NCI-H748 treated with DMSO at 0.1 percent for 48 hours (cell line): ENCODE measurements at regions not wholly inside any gene's neighbourhood (a gene's known extent, or its start where the extent isn't known, plus 50 kb on each side); places are given as distances from the start of the nearest gene placed in this dataset.
A peak's percentile ranks its signal among the peaks of the same experiment; 100 is the strongest.

Source experiments
- DNase-seq: peaks from one replicate; lab custom pipeline; 2025; lab: John Stamatoyannopoulos, UW

DNA sequence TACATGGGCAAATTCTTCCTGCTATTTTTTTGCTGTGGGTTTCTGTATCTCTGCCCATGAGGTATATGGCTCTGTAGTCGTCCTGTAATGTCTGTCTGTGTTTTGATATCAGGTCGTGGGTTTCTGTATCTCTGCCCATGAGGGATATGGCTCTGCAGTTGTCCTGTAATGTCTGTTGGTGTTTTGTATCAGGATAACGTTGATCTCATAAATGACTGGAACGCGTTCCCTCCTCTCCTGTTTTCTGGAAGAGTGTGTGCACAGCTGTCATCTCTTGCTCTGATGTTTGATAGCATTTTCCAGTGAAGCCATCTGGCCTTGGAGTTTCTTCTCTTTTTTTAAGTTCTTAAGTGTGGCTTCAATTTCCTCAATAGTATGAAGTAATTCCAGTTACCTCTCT, 57.2 kb downstream of the SOX1 start:
- DNase-seq, result peak; percentile 28

DNA sequence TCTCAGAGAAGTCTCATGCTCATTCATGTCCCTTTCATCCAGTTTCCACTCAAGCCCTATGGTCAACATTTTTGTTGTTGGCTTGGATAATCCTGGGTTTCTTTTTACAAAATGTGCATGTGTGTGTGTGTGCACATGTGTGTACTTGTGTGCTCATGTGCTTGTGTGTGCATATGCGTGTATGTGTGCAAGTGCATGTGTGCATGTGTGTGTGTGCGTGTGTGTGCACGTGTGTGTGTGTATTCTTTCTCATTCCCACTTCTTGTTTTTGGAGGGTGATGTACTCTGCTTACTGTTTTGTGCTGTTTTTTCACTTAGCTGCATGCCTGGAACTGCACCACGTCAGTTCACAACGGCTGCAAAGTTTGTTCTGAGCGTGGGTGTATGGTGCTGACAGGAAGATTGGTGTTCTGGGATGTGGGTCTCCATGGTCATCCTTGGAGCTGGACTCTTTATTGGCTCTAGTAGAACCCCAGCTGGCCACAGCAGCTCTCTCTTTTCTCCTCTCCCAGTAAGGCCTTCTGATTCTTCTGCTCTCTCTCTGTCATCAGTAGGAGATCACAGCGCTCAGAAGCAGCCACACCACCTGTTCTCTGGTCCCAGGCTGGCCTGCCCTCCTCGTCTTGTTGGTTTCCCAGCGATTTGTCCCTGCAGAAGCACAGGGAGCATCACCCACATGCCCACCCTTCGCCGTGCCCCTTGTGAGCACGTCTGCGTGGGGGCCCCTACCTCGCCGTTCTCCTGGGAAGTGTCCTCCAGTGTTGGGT, 60.8 kb downstream of the SOX1 start:
- DNase-seq, result no peak

DNA sequence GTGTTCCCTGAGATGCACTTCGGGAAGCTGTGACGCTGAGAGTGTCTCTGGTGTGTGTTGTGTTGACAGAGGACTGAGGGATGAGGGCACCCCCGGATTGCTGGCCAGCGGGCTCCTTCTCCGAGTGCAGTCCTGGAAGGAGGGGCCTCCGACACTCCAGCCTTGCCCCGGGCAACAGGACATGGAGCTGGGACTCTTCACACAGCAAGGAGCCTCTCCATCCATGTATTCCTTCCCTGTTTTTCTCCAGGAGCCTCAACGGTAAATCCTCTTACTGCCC, 61.3 kb downstream of the SOX1 start:
- DNase-seq, result no peak

DNA sequence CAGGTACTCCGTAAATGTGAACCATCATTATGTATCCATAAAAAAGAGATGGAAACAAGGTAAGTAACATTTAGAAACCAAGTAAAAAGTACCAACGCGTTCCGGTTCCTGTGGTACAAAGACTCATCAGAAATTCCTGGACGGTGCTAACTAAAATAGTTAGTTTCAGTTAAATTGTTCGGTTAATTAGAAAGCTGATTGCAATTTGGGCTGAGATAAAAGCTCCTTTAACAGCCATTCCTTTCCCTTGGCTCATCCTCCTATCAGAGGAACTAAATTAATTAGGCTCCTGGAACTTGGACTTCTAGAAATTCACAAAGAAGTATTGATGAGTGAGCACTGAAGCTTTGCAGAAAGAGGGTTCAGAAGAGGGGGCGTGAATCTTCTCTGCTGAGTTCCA, 63.5 kb downstream of the SOX1 start:
- DNase-seq, result no peak

DNA sequence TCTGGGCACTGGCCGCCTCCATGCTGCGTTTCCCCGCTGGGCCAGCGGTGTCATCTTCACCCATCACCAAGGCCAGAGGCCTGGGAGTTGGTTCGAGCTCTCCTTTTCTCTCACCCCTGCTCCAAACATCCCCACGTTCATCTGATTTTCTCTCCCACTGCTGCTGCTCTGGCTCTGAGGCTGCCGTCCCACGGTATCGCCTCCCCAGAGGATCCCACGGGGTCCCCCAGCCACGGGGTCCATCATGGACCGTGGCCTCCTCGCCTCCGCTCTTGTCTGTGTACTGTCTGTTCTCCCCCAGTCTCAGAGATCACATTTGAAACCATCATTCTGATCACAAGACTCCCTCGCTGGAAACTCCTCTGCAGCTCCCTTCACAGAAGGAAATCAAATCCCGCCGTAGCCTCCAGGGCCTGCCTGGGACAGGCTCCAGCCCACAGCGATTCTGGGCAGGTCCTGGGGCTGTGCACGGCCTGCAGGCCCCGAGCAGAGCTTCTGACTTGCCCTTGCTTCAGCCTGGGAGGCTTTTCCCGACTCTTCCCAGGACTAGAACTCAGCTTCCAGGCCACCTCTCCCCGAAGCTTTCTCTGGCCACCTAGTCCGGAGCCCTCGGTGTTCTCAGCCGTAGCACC, 64.2 kb downstream of the SOX1 start:
- DNase-seq, result no peak

DNA sequence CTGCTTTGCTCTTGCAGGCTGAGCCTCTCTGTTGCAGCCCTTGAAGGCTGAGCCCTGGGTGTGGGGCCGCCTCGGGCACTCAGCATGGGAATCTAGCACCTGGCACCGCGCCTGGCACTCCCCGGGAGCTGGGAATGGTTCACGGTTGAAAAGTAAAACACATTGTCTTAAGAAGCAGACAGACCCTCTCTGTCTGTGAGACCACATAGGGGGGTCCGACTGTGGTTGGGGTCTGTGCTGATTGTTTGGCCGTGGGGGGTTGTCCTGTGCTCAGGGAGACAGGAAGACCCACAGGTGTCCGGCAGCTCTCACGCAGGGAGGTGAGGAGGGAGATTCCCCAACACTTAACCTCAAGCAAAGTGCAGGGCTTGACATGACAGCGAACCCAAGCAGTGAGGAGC, 64.8 kb downstream of the SOX1 start:
- DNase-seq, result no peak

DNA sequence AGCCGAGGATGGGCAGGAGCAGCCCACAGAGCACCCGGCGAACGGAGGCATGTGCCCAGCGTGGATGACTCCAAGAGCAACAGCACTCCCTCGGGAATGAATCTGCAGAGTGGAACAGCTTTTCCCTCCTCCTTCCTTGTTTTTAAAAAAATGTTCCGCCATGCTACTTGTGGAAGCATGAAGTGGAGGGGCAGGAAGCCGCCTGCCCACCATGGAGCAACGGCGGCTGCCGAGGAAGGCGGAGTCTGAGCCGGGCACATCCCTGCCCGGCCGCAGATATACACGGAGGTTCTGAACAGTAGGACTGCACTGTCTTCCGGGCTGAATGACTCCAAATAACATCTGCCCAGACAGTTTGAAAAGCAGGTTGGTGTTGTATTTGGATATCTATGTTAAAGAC, 65.2 kb downstream of the SOX1 start:
- DNase-seq, result no peak

DNA sequence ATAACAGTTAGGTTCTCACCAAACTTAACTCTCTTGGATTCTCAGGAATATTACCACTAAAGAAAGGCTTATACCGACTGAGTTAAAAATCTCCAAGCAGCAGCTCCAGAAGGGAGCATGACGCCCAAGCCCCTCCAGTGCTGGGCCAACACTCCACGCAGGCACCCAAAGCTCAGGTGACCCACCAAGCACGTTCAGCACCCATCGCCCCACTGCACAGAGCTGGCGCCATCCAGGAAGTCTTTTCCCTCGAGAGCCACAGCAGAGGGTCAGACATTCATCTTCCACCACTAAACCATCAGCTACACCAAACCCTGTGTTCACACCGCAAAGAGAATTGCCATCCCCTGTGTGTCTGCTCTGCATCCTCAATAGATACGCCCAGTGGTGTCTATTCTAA, 65.7 kb downstream of the SOX1 start:
- DNase-seq, result no peak

DNA sequence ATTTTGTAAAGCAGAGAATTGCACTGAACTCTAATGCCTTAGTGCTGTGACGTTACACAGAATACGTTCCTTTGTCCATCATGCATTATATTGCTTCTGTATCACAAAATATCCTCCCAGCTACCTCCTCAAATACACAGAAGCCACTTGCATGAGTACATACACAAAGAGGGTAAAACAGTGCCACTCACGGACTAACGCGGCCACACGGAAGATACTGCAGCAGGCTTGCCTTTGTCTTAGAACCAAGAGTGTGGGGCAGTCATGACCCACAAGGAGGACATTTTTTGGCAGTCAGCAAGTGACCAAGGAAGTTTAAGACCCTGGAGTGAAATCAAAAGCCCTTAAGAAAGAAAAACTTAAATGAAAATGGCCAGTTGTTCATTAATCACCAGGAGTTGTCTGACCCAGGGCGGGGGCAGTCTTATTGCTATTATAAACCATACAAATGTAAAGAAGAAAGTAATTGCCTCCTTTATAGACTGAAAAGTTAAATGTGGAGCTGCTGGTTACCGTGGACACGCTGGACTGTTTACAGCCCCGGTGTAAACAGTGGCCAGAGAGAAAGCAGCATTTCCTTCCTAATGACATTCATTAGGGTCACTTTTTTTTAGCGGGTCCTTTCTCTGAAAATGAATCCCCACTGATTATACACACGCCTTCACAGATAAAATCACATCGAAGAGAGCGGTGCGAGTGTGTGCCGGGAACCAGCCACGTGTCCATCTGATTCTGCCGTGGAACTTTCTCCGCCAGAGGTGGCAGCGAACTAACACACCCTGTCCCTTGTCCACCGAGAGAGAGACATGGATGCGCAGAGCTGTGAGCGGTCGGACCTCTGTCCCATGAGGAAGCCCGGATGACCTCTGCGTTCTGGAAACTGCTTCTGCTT, 66.8 kb downstream of the SOX1 start:
- DNase-seq, result peak; percentile 31

DNA sequence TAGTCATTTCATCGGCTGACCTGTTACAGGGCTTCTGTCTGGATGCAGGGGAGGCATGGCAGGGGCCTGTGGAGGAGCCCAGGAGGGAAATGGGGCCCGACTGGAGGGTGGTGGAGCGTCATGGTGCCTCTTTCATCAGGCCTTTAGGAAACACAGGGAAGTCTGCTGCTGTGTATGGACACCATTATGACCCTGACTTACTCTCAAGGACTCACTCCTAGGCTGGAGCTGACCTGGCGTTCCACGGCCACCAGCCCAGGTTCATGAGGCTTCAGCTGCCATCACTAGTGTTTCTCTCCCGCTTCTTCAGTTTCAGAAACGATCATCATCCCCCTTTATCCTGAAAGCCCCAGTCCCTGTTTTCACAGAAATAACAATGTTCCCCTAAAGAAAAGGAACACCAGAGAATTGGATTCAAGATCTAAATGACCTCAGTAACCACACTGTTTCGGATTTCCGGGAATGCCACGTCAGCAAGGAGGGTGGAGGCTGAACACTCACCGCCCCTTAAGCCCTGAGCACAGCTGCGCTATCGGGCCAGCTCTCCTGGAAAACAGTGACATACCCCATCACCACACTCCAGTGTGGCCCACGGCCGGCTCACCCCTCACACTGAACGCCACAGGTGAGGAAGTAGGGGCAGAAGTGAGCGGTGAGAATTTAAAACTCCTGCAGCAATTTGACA, 67.6 kb downstream of the SOX1 start:
- no peak for DNase-seq

DNA sequence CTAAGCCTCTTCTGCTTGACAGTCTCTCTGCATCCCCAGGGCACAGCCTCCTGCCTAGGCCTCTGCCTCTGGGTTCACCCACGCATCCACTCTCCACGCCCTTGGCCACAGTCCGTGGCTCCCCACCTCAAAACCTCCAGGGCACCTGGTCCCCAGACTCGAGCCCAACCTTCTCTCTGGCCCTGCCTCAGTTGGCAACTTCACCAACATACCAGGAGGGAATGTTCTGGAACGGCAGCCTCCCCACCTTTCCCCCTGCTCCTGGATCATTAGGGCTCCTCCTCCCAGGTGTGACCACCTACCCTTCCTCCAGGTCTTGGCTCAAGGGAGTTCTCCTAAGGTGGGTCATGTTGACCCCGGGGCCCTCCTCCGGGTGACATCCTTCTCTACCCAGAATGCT, 69.1 kb downstream of the SOX1 start:
- DNase-seq, result no peak

DNA sequence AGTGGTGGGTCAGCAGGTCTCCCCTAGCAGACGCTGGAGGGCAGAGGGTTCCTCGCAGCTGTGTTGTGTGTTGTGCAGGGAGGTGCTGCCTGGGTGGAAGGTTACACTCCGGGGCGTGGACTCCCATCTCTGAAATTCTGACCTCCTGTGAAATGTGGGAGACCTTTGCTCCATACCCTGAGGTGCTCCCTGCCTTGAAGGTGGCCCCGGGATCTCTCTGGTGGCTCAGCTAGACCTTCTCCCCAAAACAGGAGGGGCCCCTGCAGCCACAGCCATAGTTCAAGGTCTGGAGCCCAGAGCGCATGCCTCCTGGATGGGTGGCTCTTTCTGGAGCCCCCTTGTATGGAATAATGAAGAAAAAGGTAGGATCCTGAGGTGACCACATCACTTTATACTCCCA, 70.2 kb downstream of the SOX1 start:
- DNase-seq, result no peak

DNA sequence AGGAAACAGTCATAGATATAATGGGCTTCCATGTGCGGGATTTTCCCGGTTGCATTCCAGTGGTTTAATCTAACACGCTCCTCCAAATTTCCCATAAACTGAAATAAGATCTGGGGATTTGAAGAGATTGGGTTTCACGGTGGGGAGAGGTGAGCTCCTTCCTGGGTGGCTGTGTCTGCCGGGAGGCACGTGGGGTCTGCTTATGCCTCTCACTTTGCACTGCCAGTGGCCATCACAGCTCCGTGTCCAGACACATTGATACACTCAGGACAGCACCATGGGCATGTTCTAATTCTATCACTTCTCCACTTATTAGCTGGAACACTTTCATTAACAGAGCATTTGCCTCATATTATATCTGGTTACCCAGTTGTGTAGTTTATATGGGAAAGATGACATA, 73.4 kb downstream of the SOX1 start:
- DNase-seq, result no peak

DNA sequence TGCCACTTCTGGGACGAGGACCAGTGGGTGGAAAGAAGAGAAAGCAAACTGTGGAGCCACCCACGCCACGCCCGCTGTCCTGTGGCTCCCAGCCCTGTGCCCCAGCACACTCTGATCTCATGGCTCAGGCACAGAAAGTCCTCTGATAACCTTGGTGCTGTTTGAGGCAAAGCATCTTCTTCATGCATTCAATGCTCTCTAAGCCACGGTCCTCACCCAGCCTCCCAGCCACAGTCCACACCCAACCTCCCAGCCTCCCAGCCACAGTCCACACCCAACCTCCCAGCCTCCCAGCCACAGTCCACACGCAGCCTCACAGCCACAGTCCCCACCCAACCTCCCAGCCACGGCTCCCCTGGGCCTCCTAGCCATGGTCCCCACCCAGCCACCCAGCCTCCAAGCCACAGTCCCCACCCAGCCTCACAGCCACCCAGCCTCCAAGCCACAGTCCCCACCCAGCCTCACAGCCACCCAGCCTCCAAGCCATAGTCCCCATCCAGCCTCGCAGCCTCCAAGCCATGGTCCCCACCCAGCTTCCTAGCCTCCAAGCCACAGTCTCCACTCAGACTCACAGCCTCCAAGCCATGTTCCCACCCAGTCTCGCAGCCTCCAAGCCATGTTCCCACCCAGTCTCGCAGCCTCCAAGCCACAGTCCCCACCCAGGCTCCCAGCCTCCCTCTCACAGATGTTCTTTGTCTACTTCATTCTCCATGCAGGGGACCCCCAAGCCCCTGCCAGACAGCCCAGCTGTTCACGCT, 74.9 kb downstream of the SOX1 start:
- no peak for DNase-seq

DNA sequence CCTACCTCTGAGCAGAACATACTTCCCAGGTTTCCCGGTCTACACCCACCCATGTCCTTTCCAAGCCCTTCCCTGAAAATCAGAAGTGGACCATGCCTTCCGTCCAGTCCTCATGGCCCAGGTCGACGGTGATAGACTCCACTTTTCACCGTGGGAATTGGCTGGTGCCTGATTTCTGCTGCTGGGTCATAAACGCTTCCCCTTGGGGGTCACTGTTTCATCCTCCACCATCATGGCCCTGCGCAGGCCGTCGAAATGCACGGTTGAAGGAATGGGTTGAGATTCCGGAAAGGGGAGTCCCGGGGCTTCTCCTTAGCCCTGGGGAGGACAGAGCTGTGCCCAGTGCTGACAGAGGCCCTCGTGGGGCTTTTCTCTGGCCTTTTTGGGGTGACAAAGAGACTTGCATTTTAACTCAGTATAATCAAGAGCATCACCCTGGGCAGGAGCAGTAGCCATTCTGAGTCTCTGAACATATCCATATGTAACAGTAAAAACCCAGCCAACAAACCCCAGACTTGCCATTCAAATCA, 75.5 kb downstream of the SOX1 start:
- no peak for DNase-seq

DNA sequence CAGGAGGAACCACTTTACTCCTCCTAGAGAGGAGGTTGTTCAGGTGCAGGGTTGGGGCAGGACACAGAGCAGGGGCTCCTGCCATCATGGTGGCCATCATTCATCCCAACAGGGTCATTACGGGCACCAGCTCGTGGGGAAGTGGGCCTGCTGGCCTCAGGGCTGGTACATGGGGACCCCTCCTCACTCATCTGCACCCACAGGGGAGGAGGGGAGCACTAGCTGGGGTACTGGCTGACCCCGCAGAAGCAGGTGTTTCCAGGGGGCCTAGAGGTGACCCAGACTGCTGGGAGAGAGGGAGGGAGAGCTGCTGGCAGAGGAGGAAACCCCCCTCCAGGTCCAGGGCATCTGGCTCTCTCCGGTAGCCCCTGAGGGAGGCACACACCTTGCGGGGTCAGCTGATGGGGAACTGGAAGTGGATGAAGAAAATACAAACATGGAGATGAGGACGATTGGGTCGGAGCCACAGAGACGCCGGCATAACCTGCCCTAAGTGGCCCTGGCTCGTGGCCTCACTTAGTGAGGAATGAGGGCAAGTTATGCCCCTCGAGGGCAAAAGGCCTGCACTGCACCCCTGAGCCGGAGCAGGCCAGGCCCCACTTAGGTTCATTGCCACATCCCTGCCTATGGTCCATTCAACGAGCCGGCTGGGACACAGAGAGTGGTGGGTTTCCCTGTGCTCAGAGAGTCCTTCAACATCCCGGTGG, 76.2 kb downstream of the SOX1 start:
- DNase-seq, result no peak

DNA sequence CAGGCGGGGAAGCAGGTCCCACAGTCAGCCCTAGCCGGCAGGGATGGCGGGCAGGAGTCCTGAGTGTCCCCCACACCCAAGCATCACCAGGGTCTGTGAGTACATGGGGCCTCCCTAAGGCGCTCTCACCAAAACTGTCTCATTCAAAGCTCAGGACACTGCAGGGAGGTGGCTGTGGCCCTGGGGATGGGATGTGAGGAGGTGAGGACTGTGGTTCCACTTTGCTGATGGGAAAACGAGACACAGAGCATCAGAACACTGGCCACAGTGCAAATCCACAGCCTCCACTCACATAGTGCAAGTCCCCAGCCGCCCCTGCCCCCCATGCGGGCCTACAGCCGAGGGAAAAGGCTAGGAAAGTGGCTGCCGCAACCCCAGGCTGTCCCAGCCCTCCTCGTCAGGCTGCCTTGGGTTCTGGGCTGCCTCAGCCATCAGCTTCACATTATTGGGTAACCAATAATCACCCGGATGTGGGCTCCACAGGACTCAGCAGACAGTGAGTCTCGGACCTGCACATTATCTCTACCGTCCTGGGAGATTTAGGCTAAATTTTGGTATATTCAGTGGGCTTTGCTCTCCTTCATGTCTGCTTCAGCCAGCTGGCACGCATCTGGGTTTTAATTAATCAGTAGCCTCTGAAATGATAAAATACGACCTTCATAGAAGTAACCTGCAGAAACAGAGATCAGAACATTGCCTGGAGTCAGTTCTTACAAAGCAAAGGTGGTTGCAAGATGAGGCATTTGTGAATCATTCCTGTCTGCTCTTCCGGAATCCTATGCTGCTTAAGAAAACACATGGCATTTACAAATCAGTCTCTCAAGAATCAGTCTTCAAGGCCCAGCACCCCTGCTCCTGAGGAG, 77.0 kb downstream of the SOX1 start:
- no peak for DNase-seq

DNA sequence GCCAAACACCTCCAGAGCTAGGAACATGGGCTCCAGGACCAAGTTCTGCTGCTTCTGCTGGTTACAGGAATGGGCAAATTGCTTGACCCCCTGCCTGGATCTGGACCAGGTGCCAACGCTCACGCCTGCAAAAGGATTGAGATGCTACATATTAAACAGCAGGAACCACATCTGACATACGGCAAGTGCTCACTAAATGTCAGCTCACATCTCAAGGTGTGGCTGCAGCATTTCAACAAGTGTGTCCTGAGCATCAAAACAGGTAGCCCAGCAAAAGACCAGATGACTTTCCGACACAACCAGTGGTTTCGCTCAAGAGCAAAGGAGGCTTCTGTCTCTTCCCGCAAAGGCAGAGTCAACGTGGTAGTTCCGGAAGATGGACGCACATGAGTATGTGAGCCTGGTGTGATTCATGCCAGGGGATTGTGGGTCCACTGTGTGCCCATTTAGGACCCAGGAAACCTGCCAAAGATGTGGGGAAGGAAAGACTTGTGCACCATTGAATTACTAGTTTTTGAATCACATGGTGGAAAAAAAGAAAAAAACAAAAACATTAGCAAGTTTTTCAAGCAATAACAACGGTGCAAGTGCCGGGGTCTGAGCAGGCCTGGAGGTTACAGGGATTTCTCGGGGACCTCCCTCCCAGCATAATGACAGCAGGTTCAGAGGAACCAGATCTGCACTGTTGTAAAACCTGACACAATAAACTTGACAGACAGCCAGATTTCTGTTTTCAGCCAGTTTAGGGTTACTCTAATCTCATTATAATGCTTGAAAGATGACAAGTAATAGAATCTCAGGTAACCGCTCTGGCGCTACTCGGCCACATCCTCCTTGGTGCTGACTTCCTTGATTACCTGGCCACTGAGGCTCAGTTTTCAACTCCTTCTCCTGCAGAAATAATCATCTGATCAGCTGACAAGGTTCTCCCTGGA, 77.9 kb downstream of the SOX1 start:
- no peak for DNase-seq
